ENCODE measurements at regions not wholly inside any gene's neighbourhood (a gene's known extent, or its start where the extent isn't known, plus 50 kb on each side); places are given as distances from the start of the nearest gene placed in this dataset.

- Histone ChIP-seq H3K27me3 (no peaks in the 10 kb centered on the region), H3K4me1 (no peaks in the 10 kb centered on the region), H3K4me3 (no peak overlapping the region), H3K9me3 (no peaks in the 10 kb centered on the region), H3K27ac (no peak overlapping the region), H3K36me3 (ENCODE audit: low read depth, missing control alignments) (no peaks in the 10 kb centered on the region)
- intact Hi-C loops (cut with DNase I; ENCODE audit: low total_unique reads), result no loop called here
- DNase-seq, result no peak
- TF ChIP-seq POLR2A (IDR thresholded peaks at IDR 0.05), result no peak
- no peak for TF ChIP-seq CTCF (IDR thresholded peaks at IDR 0.05)
Measured at GRCh38 chr1:88043834-88044233, 640.2 kb upstream of the PKN2 start.

- Histone ChIP-seq H3K9me3 (no peaks in the 10 kb centered on the region), H3K4me3 (no peak overlapping the region), H3K27ac (no peak overlapping the region), H3K4me1 (peaks cover 2% of the 10 kb centered on the region), H3K36me3 (ENCODE audit: low read depth, missing control alignments) (no peaks in the 10 kb centered on the region), H3K27me3 (no peaks in the 10 kb centered on the region)
- no peak for TF ChIP-seq CTCF (IDR thresholded peaks at IDR 0.05)
- no peak for TF ChIP-seq POLR2A (IDR thresholded peaks at IDR 0.05)
- WGBS, 2 donors, result 77 to 97% methylated on average over 1 of the region's 1 CpG
- intact Hi-C loops (cut with DNase I; ENCODE audit: low total_unique reads), result no loop called here
- DNase-seq, result no peak
Measured at GRCh38 chr1:88052167-88052566, 631.9 kb upstream of the PKN2 start.

GRCh38 chr1:88053065-88053464 is 631.0 kb upstream of the PKN2 start:
- 84 to 88% methylated on average over 2 of the region's 2 CpGs for WGBS, 2 donors
- TF ChIP-seq CTCF (IDR thresholded peaks at IDR 0.05) (no peak), POLR2A (IDR thresholded peaks at IDR 0.05) (no peak)
- intact Hi-C loops (cut with DNase I; ENCODE audit: low total_unique reads), result no loop called here

GRCh38 chr1:88056881-88057280 is 627.2 kb upstream of the PKN2 start:
- no peak overlapping the region for H3K4me3 ChIP-seq
- no peaks in the 10 kb centered on the region for H3K36me3 ChIP-seq (ENCODE audit: low read depth, missing control alignments)
- H3K27ac ChIP-seq, result no peak overlapping the region
- intact Hi-C loops (cut with DNase I; ENCODE audit: low total_unique reads), result no loop called here
- 85 to 96% methylated on average over 3 of the region's 3 CpGs for WGBS, 2 donors
- TF ChIP-seq CTCF (IDR thresholded peaks at IDR 0.05), result no peak
- H3K4me1 ChIP-seq, result no peaks in the 10 kb centered on the region
- no peaks in the 10 kb centered on the region for H3K9me3 ChIP-seq
- no peak for DNase-seq
- no peaks in the 10 kb centered on the region for H3K27me3 ChIP-seq

More at GRCh38 chr1:88053065-88053464, 631.0 kb upstream of the PKN2 start:
- H3K27ac ChIP-seq, result no peak overlapping the region
- H3K4me3 ChIP-seq, result no peak overlapping the region
- H3K36me3 ChIP-seq (ENCODE audit: low read depth, missing control alignments), result no peaks in the 10 kb centered on the region
- H3K27me3 ChIP-seq, result no peaks in the 10 kb centered on the region
- no peak for DNase-seq
- H3K4me1 ChIP-seq, result peaks cover 2% of the 10 kb centered on the region
- H3K9me3 ChIP-seq, result no peaks in the 10 kb centered on the region

GRCh38 chr1:88058205-88058604 is 625.9 kb upstream of the PKN2 start:
- intact Hi-C loops (cut with DNase I; ENCODE audit: low total_unique reads), result no loop called here
- H3K4me1 ChIP-seq, result no peaks in the 10 kb centered on the region
- WGBS, 2 donors, result 86 to 98% methylated on average over 2 of the region's 2 CpGs

More at GRCh38 chr1:88058205-88058604, 625.9 kb upstream of the PKN2 start:
- H3K27me3 ChIP-seq, result no peaks in the 10 kb centered on the region
- no peaks in the 10 kb centered on the region for H3K36me3 ChIP-seq (ENCODE audit: low read depth, missing control alignments)
- H3K9me3 ChIP-seq, result no peaks in the 10 kb centered on the region
- no peak overlapping the region for H3K4me3 ChIP-seq
- no peak overlapping the region for H3K27ac ChIP-seq
- TF ChIP-seq CTCF (IDR thresholded peaks at IDR 0.05) (no peak), POLR2A (IDR thresholded peaks at IDR 0.05) (no peak)
- no peak for DNase-seq

Data from testis (tissue), 2 donors.